ENCODE measurements at regions not wholly inside any gene's neighbourhood (a gene's known extent, or its start where the extent isn't known, plus 50 kb on each side); places are given as distances from the start of the nearest gene placed in this dataset.

DNA sequence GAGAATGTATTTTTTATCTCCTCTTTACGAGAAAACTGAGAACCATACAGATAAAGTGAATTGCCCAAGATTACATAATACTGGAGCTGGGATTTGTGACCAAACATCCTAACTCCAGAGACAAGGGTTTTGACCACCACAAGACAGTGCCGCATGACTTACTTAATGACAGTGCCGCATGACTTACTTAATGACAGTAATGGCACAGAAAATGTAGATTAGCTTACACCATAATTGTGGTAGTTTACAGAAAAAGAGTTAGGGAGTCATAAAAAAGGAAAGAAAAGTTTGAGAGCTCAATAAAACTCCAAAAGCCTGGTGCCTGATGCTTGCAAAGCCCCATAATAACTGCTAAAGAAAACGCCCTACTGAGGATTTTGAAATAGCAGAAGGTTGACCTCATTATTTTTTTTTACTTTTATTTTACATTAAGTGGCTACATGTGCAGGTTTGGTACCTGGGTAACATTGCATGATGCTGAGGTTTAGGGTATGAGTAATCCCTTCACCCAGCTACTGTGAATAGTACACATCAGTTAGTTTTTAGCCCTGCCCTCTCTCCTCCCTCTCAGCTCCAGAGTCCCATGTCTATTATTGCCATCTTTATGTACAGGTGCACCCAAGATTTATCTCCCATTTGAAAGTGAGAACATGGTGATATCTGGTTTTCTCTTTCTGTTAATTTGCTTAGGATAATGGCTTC, 310.0 kb upstream of the UBE2E3 start:
- TF ChIP-seq, protein P1, sequence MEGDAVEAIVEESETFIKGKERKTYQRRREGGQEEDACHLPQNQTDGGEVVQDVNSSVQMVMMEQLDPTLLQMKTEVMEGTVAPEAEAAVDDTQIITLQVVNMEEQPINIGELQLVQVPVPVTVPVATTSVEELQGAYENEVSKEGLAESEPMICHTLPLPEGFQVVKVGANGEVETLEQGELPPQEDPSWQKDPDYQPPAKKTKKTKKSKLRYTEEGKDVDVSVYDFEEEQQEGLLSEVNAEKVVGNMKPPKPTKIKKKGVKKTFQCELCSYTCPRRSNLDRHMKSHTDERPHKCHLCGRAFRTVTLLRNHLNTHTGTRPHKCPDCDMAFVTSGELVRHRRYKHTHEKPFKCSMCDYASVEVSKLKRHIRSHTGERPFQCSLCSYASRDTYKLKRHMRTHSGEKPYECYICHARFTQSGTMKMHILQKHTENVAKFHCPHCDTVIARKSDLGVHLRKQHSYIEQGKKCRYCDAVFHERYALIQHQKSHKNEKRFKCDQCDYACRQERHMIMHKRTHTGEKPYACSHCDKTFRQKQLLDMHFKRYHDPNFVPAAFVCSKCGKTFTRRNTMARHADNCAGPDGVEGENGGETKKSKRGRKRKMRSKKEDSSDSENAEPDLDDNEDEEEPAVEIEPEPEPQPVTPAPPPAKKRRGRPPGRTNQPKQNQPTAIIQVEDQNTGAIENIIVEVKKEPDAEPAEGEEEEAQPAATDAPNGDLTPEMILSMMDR (IDR thresholded peaks at IDR 0.05 in 8 of 11, conservative IDR thresholded peaks at IDR 0.05 in 3 of 11) = no peak
- TF ChIP-seq POLR2AphosphoS5 (IDR thresholded peaks at IDR 0.05) (no peak), POLR2A (IDR thresholded peaks at IDR 0.05) (no peak)

All from spleen (tissue), 7 donors.